Mucosa of descending colon (tissue), 3 donors: ENCODE measurements at regions not wholly inside any gene's neighbourhood (a gene's known extent, or its start where the extent isn't known, plus 50 kb on each side); places are given as distances from the start of the nearest gene placed in this dataset.

ENCODE experiments used
- ATAC-seq: fragments of 200-7000 bp; cut with Tn5 transposase; one replicate; pipeline ENCODE4 v1.9.1; 2020; ENCODE audit warnings: mild to moderate bottlenecking, moderate library complexity
- DNase-seq, 3 donors: peaks; one replicate each; pipeline ENCODE4 v3.0.0-alpha.2; 2020
- H3K36me3 ChIP-seq: fragments of 200-600 bp; one replicate; pipeline ENCODE4 v1.8.0; 2021; ENCODE audit warnings: low read depth, mild to moderate bottlenecking
- H3K4me1 ChIP-seq: fragments of 200-600 bp; one replicate; pipeline ENCODE4 v1.8.0; 2021; ENCODE audit warnings: low read depth, mild to moderate bottlenecking
- H3K4me3 ChIP-seq: fragments of 200-600 bp; one replicate; pipeline ENCODE4 v1.8.0; 2021; ENCODE audit warnings: mild to moderate bottlenecking
- H3K9me3 ChIP-seq: fragments of 200-600 bp; one replicate; pipeline ENCODE4 v1.8.0; 2021; ENCODE audit warnings: mild to moderate bottlenecking
- CTCF ChIP-seq: fragments of 200-600 bp; IDR thresholded peaks from one replicate; pipeline ENCODE4 v1.8.0; 2022; ENCODE audit warnings: antibody characterized with exemption, mild to moderate bottlenecking
- intact Hi-C, 2 donors: fragments of 100-400 bp; cut with DNase I in 1 of 2; cut with micrococcal nuclease in 1 of 2; formaldehyde crosslinking; loops; one replicate each; pipeline versions ENCODE4 v1.11.0 to v1.11.1; 2022; cut with DNase I, micrococcal nuclease
- donor health status: DM: no; HTN: no; CAD: no; lungs with moderate emphysema.
- donor health status: DM: no; HTN: no; CAD: no.
- donor health status: DM: no; HTN: yes; CAD: no.

- no peak for TF ChIP-seq CTCF
- H3K9me3 ChIP-seq: no peaks in the 10 kb centered on the region
- H3K4me1 ChIP-seq: no peaks in the 10 kb centered on the region
- DNase-seq (no peak), ATAC-seq (no peak)
- H3K36me3 ChIP-seq: no peaks in the 10 kb centered on the region
- no peak overlapping the region for H3K4me3 ChIP-seq
- intact Hi-C loops: no loop called here
Measured at GRCh38 chr12:45148006-45148405, 67.9 kb upstream of the ANO6 start.

GRCh38 chr12:45148619-45149018 lies 67.3 kb upstream of the ANO6 start:
- no peaks in the 10 kb centered on the region for H3K4me1 ChIP-seq
- H3K9me3 ChIP-seq: no peaks in the 10 kb centered on the region
- DNase-seq (no peak), ATAC-seq (no peak)
- no peak overlapping the region for H3K4me3 ChIP-seq
- intact Hi-C loops: no loop called here
- no peaks in the 10 kb centered on the region for H3K36me3 ChIP-seq
- no peak for TF ChIP-seq CTCF

GRCh38 chr12:45165284-45165683 lies 50.6 kb upstream of the ANO6 start:
- no peaks in the 10 kb centered on the region for H3K9me3 ChIP-seq
- no peak for DNase-seq
- H3K4me1 ChIP-seq: no peaks in the 10 kb centered on the region
- intact Hi-C loops: no loop called here
- no peak for ATAC-seq
- TF ChIP-seq CTCF: no peak
- no peak overlapping the region for H3K4me3 ChIP-seq
- no peaks in the 10 kb centered on the region for H3K36me3 ChIP-seq

GRCh38 chr12:45166056-45166455 lies 49.8 kb upstream of the ANO6 start:
- no peak for DNase-seq
- Histone ChIP-seq H3K4me1 (no peaks in the 10 kb centered on the region), H3K4me3 (no peak overlapping the region), H3K9me3 (no peaks in the 10 kb centered on the region), H3K36me3 (no peaks in the 10 kb centered on the region)
- ATAC-seq: no peak
- intact Hi-C loops: no loop called here
- no peak for TF ChIP-seq CTCF
